GM18526 (cell line): ENCODE measurements at regions not wholly inside any gene's neighbourhood (a gene's known extent, or its start where the extent isn't known, plus 50 kb on each side); places are given as distances from the start of the nearest gene placed in this dataset.

Source experiments
- POLR2A ChIP-seq: IDR thresholded peaks from 3 replicates; pipeline ENCODE4 v1.6.1; 2011; ENCODE audit not compliant: insufficient read length; ENCODE audit errors: extremely low read depth

GRCh38 chr2:242043538-242044312, 174.2 kb downstream of the RTP5 start:
- TF ChIP-seq POLR2A, result no peak

DNA sequence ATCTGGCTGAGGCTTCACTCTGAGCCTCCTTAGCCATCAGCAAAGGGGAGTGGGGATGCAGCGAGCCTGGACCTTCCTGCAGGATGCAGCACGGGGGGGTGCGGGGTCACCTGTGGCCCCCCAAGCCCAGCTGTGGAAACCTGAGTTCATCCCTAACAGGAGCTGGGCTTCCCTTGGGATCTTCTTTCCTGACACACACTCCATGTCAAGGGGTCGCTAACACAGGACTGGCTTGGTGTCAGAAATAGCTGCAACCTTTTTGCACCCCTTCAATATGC, 174.7 kb downstream of the RTP5 start:
- no peak for TF ChIP-seq POLR2A

- no peak for TF ChIP-seq POLR2A
These were observed 176.8 kb downstream of the RTP5 start for GRCh38 chr2:242046206-242046826.

- no peak for TF ChIP-seq POLR2A
These were observed 178.4 kb downstream of the RTP5 start for GRCh38 chr2:242047963-242048362.

DNA sequence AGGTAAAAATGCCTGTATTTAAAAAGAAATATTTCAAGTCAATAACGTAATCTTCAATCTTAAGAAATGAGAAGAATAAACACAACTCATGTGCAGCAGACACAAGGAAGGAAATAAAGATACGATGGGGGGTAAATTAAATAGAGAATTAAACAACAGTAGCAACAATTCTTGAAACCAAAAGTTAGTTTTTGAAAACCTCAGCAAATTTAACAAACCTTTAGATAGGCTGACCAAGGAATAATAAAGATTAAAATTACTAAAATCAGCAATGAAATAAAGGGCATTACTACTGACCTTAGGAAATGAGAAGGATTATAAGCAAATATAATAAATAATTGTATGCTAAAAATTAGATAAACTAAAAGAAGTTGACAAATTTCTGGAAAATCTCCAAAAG, 178.9 kb downstream of the RTP5 start:
- no peak for TF ChIP-seq POLR2A

DNA sequence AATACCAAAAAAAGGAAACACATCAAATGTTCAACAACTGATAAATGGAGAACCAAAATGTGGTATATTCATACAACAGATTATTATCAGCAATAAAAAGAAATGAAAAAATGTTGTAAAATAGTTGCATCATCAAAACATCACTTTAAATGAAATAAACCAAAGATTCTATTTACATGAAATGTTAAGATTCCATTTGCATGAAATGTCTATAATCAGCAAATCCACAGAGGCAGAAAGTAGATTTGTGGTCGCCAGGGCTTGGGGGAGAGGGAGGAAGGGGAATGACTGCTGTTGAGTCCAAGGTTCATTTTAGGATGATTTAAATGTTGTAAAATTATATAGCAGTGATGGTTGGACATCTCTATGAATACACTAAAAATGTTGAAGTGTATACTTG, 181.9 kb downstream of the RTP5 start:
- TF ChIP-seq POLR2A, result no peak

DNA sequence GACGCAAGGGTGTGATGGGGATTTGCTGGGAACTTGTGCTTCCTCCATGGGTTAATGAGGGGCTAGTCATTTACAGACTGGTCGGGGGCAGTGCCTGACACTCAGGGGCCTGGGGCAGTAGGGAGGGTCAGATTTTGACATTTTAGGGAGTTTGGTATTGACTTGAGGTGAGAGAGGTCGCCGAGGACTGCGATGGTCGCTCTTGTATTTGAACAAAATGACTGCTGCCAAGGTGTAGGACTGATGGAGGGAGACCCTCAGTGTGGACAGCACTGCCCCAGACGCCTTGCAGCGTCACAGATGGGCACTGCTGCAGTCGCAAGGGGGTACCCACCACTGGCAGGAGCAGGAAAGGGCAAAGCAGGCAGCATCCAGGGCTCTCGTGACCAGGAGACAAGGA, 182.9 kb downstream of the RTP5 start:
- no peak for TF ChIP-seq POLR2A

DNA sequence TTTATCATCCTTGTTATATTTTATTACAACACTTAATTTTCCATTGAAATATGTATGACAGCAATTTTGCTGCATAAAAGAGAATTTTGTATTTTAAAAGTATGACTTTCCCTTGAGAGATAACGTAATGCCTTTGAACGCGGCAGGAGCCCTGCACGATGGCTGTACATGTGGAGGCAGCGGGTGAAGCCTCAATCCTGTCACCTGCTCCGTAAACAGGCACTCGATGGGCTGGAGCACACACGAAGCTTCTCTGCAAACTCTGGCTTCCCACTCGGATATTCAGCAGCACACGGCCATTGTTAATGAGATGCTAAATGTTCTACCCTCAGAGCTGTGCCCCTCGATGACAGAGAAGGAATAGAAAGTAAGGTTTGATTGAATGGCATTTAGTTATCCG, 184.4 kb downstream of the RTP5 start:
- no peak for TF ChIP-seq POLR2A

DNA sequence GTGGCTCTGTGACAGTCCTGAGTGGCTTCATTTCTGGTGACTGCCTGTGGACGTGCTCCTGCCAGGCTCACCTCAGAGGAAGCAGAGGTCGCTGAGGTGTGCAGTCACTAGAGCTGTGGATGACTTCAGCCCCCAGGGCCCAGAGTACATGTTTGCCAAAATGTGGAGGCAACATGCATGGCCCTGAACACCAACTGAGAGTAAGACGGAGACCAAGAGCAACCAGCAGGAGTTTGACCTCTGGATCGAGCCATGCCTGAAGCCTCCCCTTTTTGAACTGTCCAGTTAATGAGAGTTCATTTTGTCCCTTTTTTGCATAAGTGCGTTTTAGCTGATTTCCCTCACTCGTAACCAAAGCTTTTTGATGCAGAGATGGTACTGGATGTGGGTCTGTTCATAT, 184.9 kb downstream of the RTP5 start:
- TF ChIP-seq POLR2A, result no peak

DNA sequence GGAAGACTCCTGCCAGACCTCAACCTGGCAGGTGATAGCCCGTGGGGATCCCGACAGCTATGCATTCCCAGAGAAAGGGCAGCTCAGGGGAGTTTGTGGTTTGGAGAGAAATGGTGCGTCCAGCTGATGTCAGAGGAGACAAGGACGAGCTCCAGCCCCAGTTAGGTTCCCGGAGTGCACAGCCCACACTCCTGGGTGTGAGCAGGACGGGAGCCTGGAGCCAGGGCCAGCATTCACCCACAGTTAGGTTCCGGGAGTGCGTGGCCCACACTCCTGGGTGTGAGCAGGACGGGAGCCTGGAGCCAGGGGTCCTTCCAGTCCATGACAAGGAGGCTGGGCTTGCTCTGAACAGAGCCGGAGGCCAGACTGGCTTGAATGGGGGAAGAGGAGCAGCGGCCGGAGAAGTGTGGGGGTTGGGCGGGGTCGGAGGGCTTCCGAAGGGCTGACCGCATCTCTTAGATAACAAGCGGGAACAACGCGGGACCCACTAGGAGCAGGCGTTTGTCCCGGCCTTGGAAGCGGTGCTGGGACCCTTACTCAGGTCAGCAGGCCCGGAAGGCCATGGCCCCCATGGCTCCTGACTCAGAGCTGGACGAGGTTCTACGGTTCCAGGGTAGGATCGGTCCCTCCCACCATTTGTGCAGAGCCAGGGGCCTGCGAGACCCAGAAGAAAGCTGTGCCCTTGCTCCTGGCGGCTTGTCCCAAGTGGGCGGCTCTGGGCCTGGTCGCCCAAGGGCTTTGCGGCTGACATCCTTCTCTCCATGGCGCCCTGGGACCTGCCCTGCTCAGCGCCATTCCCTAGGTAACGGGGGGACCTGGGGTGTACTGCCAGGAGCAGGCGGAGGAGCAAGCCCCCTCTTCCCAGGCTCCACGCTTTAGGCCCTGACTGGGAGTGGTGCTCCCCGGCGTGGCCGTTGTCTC, 185.6 kb downstream of the RTP5 start:
- TF ChIP-seq POLR2A, result no peak

- TF ChIP-seq POLR2A, result no peak
These were observed 186.5 kb downstream of the RTP5 start for GRCh38 chr2:242056026-242056425.

DNA sequence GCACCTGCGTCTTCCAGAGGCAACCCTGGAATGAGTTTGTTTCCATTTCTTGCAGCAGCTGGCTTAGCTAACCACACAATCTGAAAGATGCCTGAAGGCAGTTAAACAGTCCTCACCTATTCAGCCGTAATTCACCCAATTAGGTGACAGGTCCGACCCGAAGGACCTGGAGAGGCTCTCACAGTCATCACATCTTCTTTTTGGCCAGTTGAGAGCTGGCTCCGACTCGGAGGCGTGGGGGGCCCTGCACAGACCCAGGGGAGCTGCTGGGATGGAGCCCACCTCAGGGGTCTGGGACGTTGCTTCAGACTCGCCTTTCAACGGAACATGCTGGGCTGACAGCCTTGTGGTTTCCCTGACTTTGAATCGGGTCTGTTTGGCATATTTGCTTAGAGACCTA, 187.3 kb downstream of the RTP5 start:
- no peak for TF ChIP-seq POLR2A

DNA sequence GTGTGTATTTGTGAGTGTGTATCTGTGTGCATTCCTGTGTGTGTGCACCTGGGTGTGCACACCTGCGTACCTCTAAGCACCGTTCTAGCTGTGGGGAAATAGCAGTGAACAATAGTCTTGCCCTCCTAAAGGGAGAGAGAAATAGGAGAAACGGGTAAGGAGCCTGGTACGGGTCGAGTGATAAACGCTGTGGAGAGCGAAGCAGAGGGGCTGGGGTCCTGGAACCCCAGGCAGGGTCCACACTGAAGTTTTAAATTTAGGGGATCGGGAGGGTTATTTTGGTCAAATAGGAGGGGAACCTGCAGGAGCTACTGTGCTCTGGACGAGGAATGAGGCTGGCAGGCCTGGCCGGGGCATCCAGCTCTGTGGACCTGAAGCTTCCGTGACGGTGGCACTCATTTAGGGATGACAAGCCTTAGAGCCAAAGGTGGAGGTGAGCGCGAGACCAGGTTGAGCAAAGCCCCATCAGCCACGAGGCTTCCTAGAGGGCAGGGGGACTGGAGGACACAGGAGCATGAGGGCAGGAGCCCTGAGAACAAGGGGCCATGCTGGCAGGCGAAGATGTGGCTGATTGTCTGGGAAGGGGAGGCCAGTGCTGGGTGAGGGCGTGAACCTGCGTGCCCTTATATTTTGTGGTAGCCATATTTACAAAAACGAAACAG, 188.0 kb downstream of the RTP5 start:
- TF ChIP-seq POLR2A, result no peak

DNA sequence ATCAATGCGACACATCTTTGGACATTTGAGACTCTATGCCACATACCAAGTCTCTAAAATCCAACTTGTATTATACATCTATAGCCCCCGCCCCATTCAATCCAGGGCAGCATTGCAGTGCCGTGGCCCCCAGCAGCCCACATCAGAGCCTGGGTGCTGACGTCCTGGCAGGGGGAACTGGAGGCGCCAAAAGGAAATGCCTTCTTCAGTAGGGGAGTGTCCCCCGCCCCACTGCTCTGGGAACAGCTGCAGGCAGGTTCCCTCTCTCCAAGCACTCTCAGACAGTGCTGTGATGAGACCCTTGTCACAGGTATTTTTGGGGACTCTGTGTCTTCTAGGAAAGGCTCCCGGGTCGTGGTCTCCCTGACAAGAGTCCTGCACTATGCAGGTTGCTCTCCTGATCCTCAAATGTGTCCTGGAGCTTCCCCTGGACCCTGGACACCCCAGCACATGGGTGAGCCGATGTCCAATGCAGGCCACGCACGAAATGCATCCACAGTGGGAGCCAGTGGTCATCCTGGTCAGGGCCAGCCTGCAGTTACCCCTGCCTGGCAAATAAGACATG, 188.7 kb downstream of the RTP5 start:
- no peak for TF ChIP-seq POLR2A

GRCh38 chr2:242059566-242059965, 190.0 kb downstream of the RTP5 start:
- no peak for TF ChIP-seq POLR2A
